Hepatocyte (in vitro differentiated cells): ENCODE measurements at regions not wholly inside any gene's neighbourhood (a gene's known extent, or its start where the extent isn't known, plus 50 kb on each side); places are given as distances from the start of the nearest gene placed in this dataset.

Experiments
- CTCF ChIP-seq: fragments of 200-600 bp; sonication (generic); IDR thresholded peaks from 2 replicates; pipeline ENCODE4 v1.5.1; 2016; ENCODE audit warnings: antibody characterized with exemption, mild to moderate bottlenecking; ENCODE audit not compliant: poor library complexity
- EZH2phosphoT487 ChIP-seq: fragments of 200-600 bp; sonication (generic); IDR thresholded peaks from one replicate; pipeline ENCODE4 v1.6.1; 2018; ENCODE audit warnings: antibody characterized with exemption, mild to moderate bottlenecking, low read depth, moderate library complexity; ENCODE audit not compliant: unreplicated experiment, severe bottlenecking

GRCh38 chr20:23267909-23268308 lies 82.7 kb upstream of the NXT1 start:
- TF ChIP-seq CTCF: no peak
- TF ChIP-seq EZH2phosphoT487: no peak
